Gastroesophageal sphincter (tissue), 3 donors: ENCODE measurements at regions not wholly inside any gene's neighbourhood (a gene's known extent, or its start where the extent isn't known, plus 50 kb on each side); places are given as distances from the start of the nearest gene placed in this dataset.

Experiments
- CTCF ChIP-seq, 4 experiments: fragments of 200-600 bp in 2 of 4; fragments of 450-650 bp in 2 of 4; sonication (generic) in 1 of 4; IDR thresholded peaks; one replicate each; pipeline ENCODE4 v1.5.1; 2017 to 2019; ENCODE audit warnings: antibody characterized with exemption in 4 of 4, mild to moderate bottlenecking in 2 of 4, moderate library complexity in 2 of 4
- POLR2A ChIP-seq, 2 donors: fragments of 450-650 bp; IDR thresholded peaks; one replicate each; pipeline ENCODE4 v1.6.1; 2017; ENCODE audit warnings: antibody characterized with exemption in 2 of 2, mild to moderate bottlenecking in 2 of 2, moderate library complexity in 1 of 2

- TF ChIP-seq CTCF (IDR thresholded peaks at IDR 0.05) (no peak), POLR2A (IDR thresholded peaks at IDR 0.05) (no peak)
These were observed 855.8 kb downstream of the EFNA5 start for GRCh38 chr5:106814961-106815360.
